Astrocyte (in vitro differentiated cells and primary cell): ENCODE measurements at regions not wholly inside any gene's neighbourhood (a gene's known extent, or its start where the extent isn't known, plus 50 kb on each side); places are given as distances from the start of the nearest gene placed in this dataset.

Experiments
- DNase-seq: peaks from one replicate; pipeline ENCODE4 v3.0.0-alpha.2; 2010; ENCODE audit warnings: low read depth
- FAIRE-seq: peaks from 2 replicates; lab custom pipeline; 2011; peaks lifted over from hg19 to GRCh38; lab: Jason Lieb, UNC
- H2AFZ ChIP-seq: 2 replicates; pipeline ENCODE4 v1.6.0; 2012; ENCODE audit warnings: low read depth, low read length, inconsistent platforms
- H3K27ac ChIP-seq: 2 replicates; pipeline ENCODE4 v1.5.1; 2011; ENCODE audit warnings: low read depth, low read length, inconsistent platforms
- H3K27me3 ChIP-seq: 2 replicates; pipeline ENCODE4 v1.6.0; 2011; ENCODE audit warnings: low read length, inconsistent platforms; ENCODE audit not compliant: insufficient read depth
- H3K36me3 ChIP-seq: 2 replicates; pipeline ENCODE4 v1.5.1; 2011; ENCODE audit warnings: low read length, inconsistent platforms; ENCODE audit not compliant: insufficient read depth
- H3K4me1 ChIP-seq: 2 replicates; pipeline ENCODE4 v1.5.1; 2011; ENCODE audit warnings: low read length, inconsistent platforms; ENCODE audit not compliant: insufficient read depth
- H3K4me2 ChIP-seq: 2 replicates; pipeline ENCODE4 v1.6.0; 2012; ENCODE audit warnings: low read length, inconsistent platforms
- H3K4me3 ChIP-seq: 2 replicates; pipeline ENCODE4 v1.5.1; 2011; ENCODE audit warnings: low read depth, mild to moderate bottlenecking, low read length, inconsistent platforms; ENCODE audit not compliant: insufficient read depth
- H3K79me2 ChIP-seq: 2 replicates; pipeline ENCODE4 v1.6.0; 2012; ENCODE audit warnings: mild to moderate bottlenecking, low read length, inconsistent platforms; ENCODE audit not compliant: insufficient read depth
- H3K9ac ChIP-seq: 2 replicates; pipeline ENCODE4 v1.6.0; 2012; ENCODE audit warnings: mild to moderate bottlenecking, low read length, inconsistent platforms
- H3K9me3 ChIP-seq: 2 replicates; pipeline ENCODE4 v1.5.1; 2012; ENCODE audit warnings: low read depth, mild to moderate bottlenecking, low read length, inconsistent platforms; ENCODE audit not compliant: insufficient read depth
- H4K20me1 ChIP-seq: 2 replicates; pipeline ENCODE4 v1.6.0; 2012; ENCODE audit warnings: low read length, inconsistent platforms; ENCODE audit not compliant: insufficient read depth
- H3K27ac Mint-ChIP-seq: one replicate; pipeline ENCODE4 v1.8.0; 2021; ENCODE audit warnings: mild to moderate bottlenecking, mixed read lengths; ENCODE audit not compliant: unreplicated experiment
- H3K27me3 Mint-ChIP-seq: one replicate; pipeline ENCODE4 v1.8.0; 2021; ENCODE audit warnings: low read depth, mixed read lengths; ENCODE audit not compliant: unreplicated experiment
- H3K36me3 Mint-ChIP-seq: one replicate; pipeline ENCODE4 v1.8.0; 2021; ENCODE audit warnings: low read depth, mixed read lengths; ENCODE audit not compliant: unreplicated experiment
- H3K4me1 Mint-ChIP-seq: one replicate; pipeline ENCODE4 v1.8.0; 2021; ENCODE audit warnings: low read depth, mixed read lengths; ENCODE audit not compliant: unreplicated experiment
- H3K4me3 Mint-ChIP-seq: one replicate; pipeline ENCODE4 v1.8.0; 2021; ENCODE audit warnings: mild to moderate bottlenecking, moderate library complexity, mixed read lengths; ENCODE audit not compliant: unreplicated experiment
- H3K9me3 Mint-ChIP-seq: one replicate; pipeline ENCODE4 v1.8.0; 2021; ENCODE audit warnings: mild to moderate bottlenecking, mixed read lengths; ENCODE audit not compliant: unreplicated experiment
- EZH2 ChIP-seq: IDR thresholded peaks from 2 replicates; pipeline ENCODE4 v1.6.1; 2012; ENCODE audit warnings: mild to moderate bottlenecking, low read length, inconsistent platforms; ENCODE audit not compliant: insufficient read depth
- TF ChIP-seq, protein P1 (sequence below): IDR thresholded peaks from 2 replicates; pipeline ENCODE4 v1.5.1; 2011; ENCODE audit warnings: low read depth, mild to moderate bottlenecking, inconsistent platforms, low read length, moderate library complexity; ENCODE audit not compliant: insufficient read depth

DNA sequence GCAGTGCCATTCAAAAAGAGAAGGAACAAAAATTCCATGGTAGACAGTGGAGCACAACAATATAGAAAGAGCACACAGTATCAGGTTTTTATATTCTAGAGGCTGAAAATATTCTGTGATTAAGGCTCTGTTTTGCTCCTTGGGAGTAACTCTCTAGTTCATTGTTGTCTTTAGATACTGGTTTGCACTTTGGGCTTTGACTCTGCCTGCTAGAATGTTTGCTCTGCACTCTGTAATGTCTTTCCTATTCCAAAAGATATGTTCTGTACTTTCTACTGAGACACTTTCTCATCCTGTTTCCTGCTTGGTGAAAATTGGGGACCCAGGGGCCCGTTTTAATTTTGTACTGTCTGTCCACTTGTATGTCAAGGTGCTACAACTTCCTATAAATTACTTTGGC is 564.7 kb downstream of the BMP2 start:
- H3K9me3 Mint-ChIP-seq, result no peaks in the 10 kb centered on the region

DNA sequence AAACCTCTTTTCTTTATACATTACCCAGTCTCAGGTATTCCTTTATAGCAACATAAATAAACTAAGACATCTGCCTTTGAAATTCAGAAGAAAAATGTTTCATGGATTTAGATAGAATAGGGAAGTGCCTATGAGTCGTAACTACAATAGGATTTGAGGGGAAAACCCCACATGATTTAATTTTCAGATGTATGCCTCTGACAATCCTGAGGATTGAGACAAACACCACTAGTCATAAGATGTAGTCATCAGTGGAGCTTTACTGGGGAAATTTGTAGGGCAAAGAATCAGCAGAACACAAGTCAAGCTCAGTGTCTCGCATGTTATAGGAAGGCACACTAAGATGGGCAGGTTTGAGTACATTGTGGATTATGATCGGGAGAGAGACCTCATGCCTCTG is 566.4 kb downstream of the BMP2 start:
- H3K27ac Mint-ChIP-seq, result no peak overlapping the region
- H3K4me3 Mint-ChIP-seq, result no peak overlapping the region
- H2AFZ ChIP-seq, result no peak overlapping the region
- no peak overlapping the region for H3K27ac ChIP-seq
- no peak overlapping the region for H3K4me3 ChIP-seq
- H3K27me3 Mint-ChIP-seq, result no peaks in the 10 kb centered on the region
- no peak for TF ChIP-seq EZH2
- TF ChIP-seq, protein P1, sequence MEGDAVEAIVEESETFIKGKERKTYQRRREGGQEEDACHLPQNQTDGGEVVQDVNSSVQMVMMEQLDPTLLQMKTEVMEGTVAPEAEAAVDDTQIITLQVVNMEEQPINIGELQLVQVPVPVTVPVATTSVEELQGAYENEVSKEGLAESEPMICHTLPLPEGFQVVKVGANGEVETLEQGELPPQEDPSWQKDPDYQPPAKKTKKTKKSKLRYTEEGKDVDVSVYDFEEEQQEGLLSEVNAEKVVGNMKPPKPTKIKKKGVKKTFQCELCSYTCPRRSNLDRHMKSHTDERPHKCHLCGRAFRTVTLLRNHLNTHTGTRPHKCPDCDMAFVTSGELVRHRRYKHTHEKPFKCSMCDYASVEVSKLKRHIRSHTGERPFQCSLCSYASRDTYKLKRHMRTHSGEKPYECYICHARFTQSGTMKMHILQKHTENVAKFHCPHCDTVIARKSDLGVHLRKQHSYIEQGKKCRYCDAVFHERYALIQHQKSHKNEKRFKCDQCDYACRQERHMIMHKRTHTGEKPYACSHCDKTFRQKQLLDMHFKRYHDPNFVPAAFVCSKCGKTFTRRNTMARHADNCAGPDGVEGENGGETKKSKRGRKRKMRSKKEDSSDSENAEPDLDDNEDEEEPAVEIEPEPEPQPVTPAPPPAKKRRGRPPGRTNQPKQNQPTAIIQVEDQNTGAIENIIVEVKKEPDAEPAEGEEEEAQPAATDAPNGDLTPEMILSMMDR, result no peak
- DNase-seq, result no peak
- H3K4me2 ChIP-seq, result no peak overlapping the region
- no peak overlapping the region for H3K9ac ChIP-seq
- H3K27me3 ChIP-seq, result no peaks in the 10 kb centered on the region
- H4K20me1 ChIP-seq, result no peaks in the 10 kb centered on the region
- H3K4me1 Mint-ChIP-seq, result no peaks in the 10 kb centered on the region
- no peaks in the 10 kb centered on the region for H3K9me3 ChIP-seq
- H3K79me2 ChIP-seq, result no peaks in the 10 kb centered on the region
- H3K9me3 Mint-ChIP-seq, result no peaks in the 10 kb centered on the region
- no peak for FAIRE-seq
- no peaks in the 10 kb centered on the region for H3K4me1 ChIP-seq
- H3K36me3 ChIP-seq, result no peaks in the 10 kb centered on the region
- H3K36me3 Mint-ChIP-seq, result no peaks in the 10 kb centered on the region

More for the DNA sequence above, 564.7 kb downstream of the BMP2 start:
- Mint-ChIP-seq H3K36me3 (no peaks in the 10 kb centered on the region), H3K4me3 (no peak overlapping the region), H3K27ac (no peak overlapping the region), H3K4me1 (no peaks in the 10 kb centered on the region), H3K27me3 (no peaks in the 10 kb centered on the region)
- Histone ChIP-seq H3K36me3 (no peaks in the 10 kb centered on the region), H3K4me2 (no peak overlapping the region), H3K4me1 (no peaks in the 10 kb centered on the region), H3K9me3 (no peaks in the 10 kb centered on the region), H3K27ac (no peak overlapping the region), H3K79me2 (no peaks in the 10 kb centered on the region), H3K27me3 (no peaks in the 10 kb centered on the region), H2AFZ (no peak overlapping the region), H4K20me1 (no peaks in the 10 kb centered on the region), H3K9ac (no peak overlapping the region), H3K4me3 (no peak overlapping the region)
- FAIRE-seq (no peak), DNase-seq (no peak)
- TF ChIP-seq, protein P1, result no peak
- TF ChIP-seq EZH2, result no peak

DNA sequence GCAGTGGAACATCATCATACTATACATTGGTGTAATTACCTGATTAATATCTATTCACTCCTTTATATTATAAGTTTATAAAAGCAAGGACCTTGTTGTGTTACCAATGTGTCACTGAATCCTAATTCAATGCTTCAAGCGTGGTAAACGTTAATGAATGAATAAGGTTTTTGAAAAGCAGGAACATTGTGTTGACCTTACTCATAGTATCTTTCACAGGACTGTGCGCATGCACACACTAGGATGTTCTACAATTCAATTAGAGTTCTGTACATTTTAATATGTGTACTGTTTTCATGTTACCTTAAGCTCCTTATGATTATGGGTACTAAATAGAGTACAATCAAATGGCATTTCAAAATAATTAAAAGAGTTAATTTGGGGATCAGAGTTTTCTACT is 578.5 kb downstream of the BMP2 start:
- DNase-seq, result no peak
- no peak overlapping the region for H3K4me2 ChIP-seq
- no peak overlapping the region for H3K9ac ChIP-seq
- Mint-ChIP-seq H3K27ac (no peak overlapping the region), H3K4me3 (no peak overlapping the region), H3K27me3 (no peaks in the 10 kb centered on the region), H3K9me3 (peaks cover 3% of the 10 kb centered on the region), H3K36me3 (no peaks in the 10 kb centered on the region), H3K4me1 (no peaks in the 10 kb centered on the region)
- H3K9me3 ChIP-seq, result no peaks in the 10 kb centered on the region
- no peak overlapping the region for H3K4me3 ChIP-seq
- no peak for FAIRE-seq
- no peaks in the 10 kb centered on the region for H4K20me1 ChIP-seq
- no peak for TF ChIP-seq EZH2
- TF ChIP-seq, protein P1, result no peak
- H3K27ac ChIP-seq, result no peak overlapping the region
- H3K36me3 ChIP-seq, result no peaks in the 10 kb centered on the region
- no peaks in the 10 kb centered on the region for H3K27me3 ChIP-seq
- H3K79me2 ChIP-seq, result no peaks in the 10 kb centered on the region
- H2AFZ ChIP-seq, result no peak overlapping the region
- H3K4me1 ChIP-seq, result no peaks in the 10 kb centered on the region
